Endothelial cell of umbilical vein (primary cell): ENCODE measurements at regions not wholly inside any gene's neighbourhood (a gene's known extent, or its start where the extent isn't known, plus 50 kb on each side); places are given as distances from the start of the nearest gene placed in this dataset.
A peak's percentile ranks its signal among the peaks of the same experiment; 100 is the strongest.
"Not testable (repeated sequence)": the region's sequence is repeated elsewhere in the genome, so short reads cannot be mapped to it uniquely, and the experiment has no call there.

Experiments used
- BruUV-seq: library from RNA; stranded (reverse); fragments of 400-500 nt; replicated peaks from 2 replicates; lab custom pipeline; 2021; lab: Mats Ljungman, UMichigan
- CTCF ChIA-PET: fragments of 300-600, 350-600 bp; sonication (Branson Sonifier 250); formaldehyde crosslinking; loops from one replicate; lab custom pipeline; 2021; ENCODE audit warnings: antibody characterized with exemption, inconsistent platforms; lab: Charles Lee
- POLR2A ChIA-PET: fragments of 300-600, 350-600 bp; sonication (Branson Sonifier 250); formaldehyde crosslinking; loops from one replicate; lab custom pipeline; 2021; ENCODE audit warnings: antibody characterized with exemption, inconsistent platforms; lab: Charles Lee
- DNase-seq: peaks from one replicate; pipeline ENCODE4 v3.0.0-alpha.2; 2011; ENCODE audit warnings: low read depth, low spot score
- FAIRE-seq: peaks from 2 replicates; lab custom pipeline; 2011; peaks lifted over from hg19 to GRCh38; lab: Jason Lieb, UNC
- H2AFZ ChIP-seq: 2 replicates; pipeline ENCODE4 v1.6.0; 2012; ENCODE audit warnings: low read depth, low read length, control low read depth, inconsistent platforms
- H3K27ac ChIP-seq: 2 replicates; pipeline ENCODE4 v1.5.1; 2011; ENCODE audit warnings: low read depth, mild to moderate bottlenecking, control low read depth, low read length, moderate library complexity; ENCODE audit not compliant: insufficient read depth
- H3K27me3 ChIP-seq, 2 experiments: 2 replicates each; pipeline versions ENCODE4 v1.6.0 to v1.6.1; 2011; ENCODE audit warnings: low read length in 2 of 2, mixed read lengths in 1 of 2; ENCODE audit not compliant: control insufficient read depth in 2 of 2, insufficient read depth in 2 of 2
- H3K36me3 ChIP-seq, 2 experiments: 2 replicates in 1 of 2; 3 replicates in 1 of 2; pipeline ENCODE4 v1.5.1; 2011; ENCODE audit warnings: low read length in 2 of 2, mild to moderate bottlenecking in 1 of 2, moderate library complexity in 1 of 2; ENCODE audit not compliant: control insufficient read depth in 2 of 2, insufficient read depth in 2 of 2; ENCODE audit errors: extremely low read depth in 1 of 2
- H3K4me1 ChIP-seq: 3 replicates; pipeline ENCODE4 v1.5.1; 2011; ENCODE audit warnings: mild to moderate bottlenecking, low read length; ENCODE audit not compliant: control insufficient read depth, insufficient read depth; ENCODE audit errors: extremely low read depth
- H3K4me2 ChIP-seq: 2 replicates; pipeline ENCODE4 v1.6.1; 2011; ENCODE audit warnings: low read length, control low read depth, mixed read lengths; ENCODE audit not compliant: insufficient read depth
- H3K4me3 ChIP-seq, 3 experiments: fragments of 200-600 bp in 1 of 3; sonication (generic), shearing (Covaris generic) in 1 of 3; replicated peaks in 1 of 3; 2 replicates each; pipeline ENCODE4 v1.5.1; 2011 to 2016; ENCODE audit warnings: control low read depth in 3 of 3, low read length in 3 of 3, mild to moderate bottlenecking in 2 of 3, inconsistent platforms in 1 of 3, low read depth in 1 of 3, moderate library complexity in 1 of 3; ENCODE audit not compliant: insufficient read depth in 1 of 3
- H3K79me2 ChIP-seq: 2 replicates; pipeline ENCODE4 v1.6.0; 2012; ENCODE audit warnings: low read length, inconsistent platforms; ENCODE audit not compliant: control insufficient read depth, insufficient read depth
- H3K9ac ChIP-seq: replicated peaks from 2 replicates; pipeline ENCODE3; 2011; ENCODE audit warnings: low read length, control low read depth; ENCODE audit not compliant: insufficient read depth; ENCODE audit errors: extremely low read depth
- H3K9me1 ChIP-seq: replicated peaks from 3 replicates; pipeline ENCODE4 v1.6.0; 2011; ENCODE audit warnings: mild to moderate bottlenecking, low read length; ENCODE audit not compliant: control insufficient read depth, insufficient read depth; ENCODE audit errors: extremely low read depth
- H3K9me3 ChIP-seq: replicated peaks from 2 replicates; pipeline ENCODE4 v1.5.1; 2012; ENCODE audit warnings: low read length, inconsistent platforms; ENCODE audit not compliant: control insufficient read depth, insufficient read depth
- H4K20me1 ChIP-seq: replicated peaks from 2 replicates; pipeline ENCODE3; 2011; ENCODE audit warnings: mild to moderate bottlenecking, low read length; ENCODE audit not compliant: control insufficient read depth, insufficient read depth; ENCODE audit errors: extremely low read depth
- EZH2 ChIP-seq: IDR thresholded peaks from 2 replicates; pipeline ENCODE4 v1.6.1; 2012; ENCODE audit warnings: borderline replicate concordance, low read depth, mild to moderate bottlenecking, moderate library complexity, low read length, inconsistent platforms; ENCODE audit not compliant: severe bottlenecking
- dilution Hi-C: fragments of 300-500 bp; cut with MboI; formaldehyde crosslinking; loops from one replicate; pipeline ENCODE4 v1.15.0; 2019; ENCODE audit warnings: low sequenced_read_pairs; ENCODE audit not compliant: extremely low pct_ligation_motif_present
- intact Hi-C: fragments of 100-400 bp; cut with micrococcal nuclease; formaldehyde crosslinking; loops from one replicate; pipeline ENCODE4 v1.10.0; 2022

DNA sequence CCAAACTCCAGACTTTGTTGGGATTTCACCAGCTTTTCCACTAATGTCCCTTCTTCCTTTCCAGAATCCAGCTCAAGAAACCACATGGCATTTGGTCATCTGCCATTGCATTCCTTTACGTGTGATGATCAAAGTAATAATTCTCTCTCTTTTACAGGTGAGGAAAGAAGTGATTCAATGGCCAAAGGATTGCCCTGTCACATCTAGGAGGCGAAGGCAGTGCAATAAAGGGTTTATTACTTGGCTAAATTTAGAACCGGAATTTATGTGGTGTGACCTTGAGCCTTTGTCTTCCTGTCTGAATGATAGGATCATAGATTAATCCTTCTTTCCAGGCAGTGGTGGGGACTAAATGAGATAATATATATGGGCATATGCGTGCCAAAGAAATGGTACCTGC, 58.3 kb upstream of the COBL start:
- Histone ChIP-seq H3K27ac (no peak overlapping the region), H3K4me1 (no peaks in the 10 kb centered on the region), H3K36me3 (no peaks in the 10 kb centered on the region), H3K9ac (no peak overlapping the region), H3K79me2 (no peaks in the 10 kb centered on the region), H3K9me3 (no peaks in the 10 kb centered on the region), H4K20me1 (no peaks in the 10 kb centered on the region), H2AFZ (no peak overlapping the region), H3K27me3 (no peaks in the 10 kb centered on the region), H3K4me2 (no peak overlapping the region), H3K9me1 (no peaks in the 10 kb centered on the region), H3K4me3 (no peak overlapping the region)
- no peak for TF ChIP-seq EZH2
- ChIA-PET CTCF (interaction anchor here (1.1 kb wide), 1 partner anchor 18 kb away, joined by 3 read pairs; no protein-coding TSS in a partner anchor), POLR2A (no interaction called here)
- FAIRE-seq (no peak), DNase-seq (no peak)
- dilution Hi-C loops (no loop called here), intact Hi-C loops (no loop called here)
- BruUV-seq: no TSS peak

DNA sequence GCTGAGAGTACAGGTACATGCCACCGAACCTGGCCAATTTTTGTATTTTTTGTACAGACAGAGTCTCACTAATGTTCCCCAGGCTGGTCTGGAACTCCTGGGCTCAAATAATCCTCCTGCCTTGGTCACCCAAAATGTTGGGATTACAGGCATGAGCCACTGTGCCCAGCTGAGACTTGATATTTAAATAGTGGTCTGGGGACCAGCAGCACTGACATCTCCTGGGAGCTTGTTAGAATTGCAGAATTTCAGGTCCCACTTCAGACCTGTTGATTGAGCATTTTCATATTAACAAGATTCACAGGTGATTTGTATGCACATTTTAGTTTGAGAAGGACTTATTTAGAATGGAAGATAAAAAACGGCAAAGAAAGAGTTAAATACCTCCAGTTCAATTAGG, 57.0 kb upstream of the COBL start:
- CTCF ChIA-PET: interaction anchor here (1.2 kb wide), 1 partner anchor 211 kb away, joined by 3 read pairs; no protein-coding TSS in a partner anchor
- H3K36me3 ChIP-seq, H3K27ac ChIP-seq, dilution Hi-C loops, H3K9ac ChIP-seq, H3K9me1 ChIP-seq, H3K4me2 ChIP-seq, H2AFZ ChIP-seq, H3K4me1 ChIP-seq, DNase-seq, intact Hi-C loops, BruUV-seq, POLR2A ChIA-PET, H3K79me2 ChIP-seq, H3K4me3 ChIP-seq, H3K27me3 ChIP-seq, H3K9me3 ChIP-seq, H4K20me1 ChIP-seq: not testable (repeated sequence)
- FAIRE-seq: peak; percentile 53
